ENCODE measurements at regions not wholly inside any gene's neighbourhood (a gene's known extent, or its start where the extent isn't known, plus 50 kb on each side); places are given as distances from the start of the nearest gene placed in this dataset.

DNA sequence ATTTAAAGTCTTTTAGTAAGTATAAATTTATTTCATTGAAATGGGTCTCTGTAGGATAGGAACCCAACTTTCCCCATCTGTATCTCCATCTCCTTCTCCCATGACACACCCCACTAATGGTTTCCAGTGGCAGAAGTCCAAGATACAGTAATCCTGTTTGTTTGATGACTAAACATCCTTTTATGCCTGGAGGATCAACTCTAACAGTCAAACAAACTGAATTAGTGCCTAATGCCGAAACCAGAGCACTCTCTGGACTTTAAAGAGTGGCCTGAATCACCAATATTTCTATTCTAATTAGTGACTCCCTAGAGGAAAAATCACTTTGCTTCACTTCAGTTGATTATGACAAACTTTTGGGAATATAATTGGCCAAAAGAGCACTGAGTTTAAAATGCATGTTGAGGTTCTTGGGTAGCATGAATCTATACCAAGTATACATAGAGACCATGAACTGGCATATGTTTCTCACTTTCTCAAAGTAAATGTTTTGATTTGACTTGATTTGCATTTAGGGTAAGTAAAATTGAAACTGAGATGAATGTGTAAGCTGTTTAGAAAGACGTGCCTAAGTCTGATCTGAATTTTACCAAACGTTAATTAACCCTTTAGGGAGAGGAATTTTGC, 776.4 kb upstream of the NRSN1 start:
- Histone ChIP-seq H3K9ac (ENCODE audit: low read length) (no peak overlapping the region), H3K27me3 (ENCODE audit: insufficient read depth, low read length) (no peaks in the 10 kb centered on the region), H3K79me2 (ENCODE audit: insufficient read depth, low read length) (no peaks in the 10 kb centered on the region), H3K4me2 (ENCODE audit: low read length) (no peak overlapping the region), H3K9me2 (ENCODE audit: insufficient read depth) (no peaks in the 10 kb centered on the region), H3K36me3 (ENCODE audit: control insufficient read depth in 1 of 2, insufficient read depth in 2 of 2, low read length in 2 of 2) (no peaks in the 10 kb centered on the region), H3K4me1 (ENCODE audit: control insufficient read depth in 1 of 2, insufficient read depth in 2 of 2, low read length in 2 of 2) (peaks cover 0 to 5% of the 10 kb centered on the region in 2 experiments; a peak in 1 of 4 replicates), H3K27ac (ENCODE audit: low read depth, low read length) (no peak overlapping the region), H3K4me3 (replicated peaks in 1 of 2; ENCODE audit: low read depth in 1 of 2, low read length in 2 of 2) (no peak overlapping the region), H4K20me1 (ENCODE audit: insufficient read depth) (no peaks in the 10 kb centered on the region), H3K9me3 (ENCODE audit: control insufficient read depth in 1 of 2, insufficient read depth in 1 of 2, low read depth in 1 of 2, low read length in 2 of 2) (peaks cover 0 to 3% of the 10 kb centered on the region in 2 experiments; a peak in 1 of 4 replicates), H2AFZ (ENCODE audit: low read depth, low read length, poor library complexity, severe bottlenecking) (no peak overlapping the region)
- no peak for ATAC-seq
- TF ChIP-seq CBX3 (IDR thresholded peaks at IDR 0.05; ENCODE audit: low read depth) (no peak), FOSL1 (IDR thresholded peaks at IDR 0.05; ENCODE audit: low read depth) (0 out of 2 replicates have a peak, but pooled peaks have one; percentile 16)
- BruUV-seq (replicated peaks): no TSS peak
- POLR2A ChIA-PET: no interaction called here
- DNase-seq (ENCODE audit: low read depth, low spot score): peak; percentile 12
- RAD21 ChIA-PET (ENCODE audit: low non-redundant PET in 1 of 2, low total read pairs in 2 of 2, uncharacterized antibody in 2 of 2, unreplicated experiment in 2 of 2): no interaction called here
- intact Hi-C loops (cut with micrococcal nuclease): no loop called here
- CTCF ChIA-PET: no interaction called here

DNA sequence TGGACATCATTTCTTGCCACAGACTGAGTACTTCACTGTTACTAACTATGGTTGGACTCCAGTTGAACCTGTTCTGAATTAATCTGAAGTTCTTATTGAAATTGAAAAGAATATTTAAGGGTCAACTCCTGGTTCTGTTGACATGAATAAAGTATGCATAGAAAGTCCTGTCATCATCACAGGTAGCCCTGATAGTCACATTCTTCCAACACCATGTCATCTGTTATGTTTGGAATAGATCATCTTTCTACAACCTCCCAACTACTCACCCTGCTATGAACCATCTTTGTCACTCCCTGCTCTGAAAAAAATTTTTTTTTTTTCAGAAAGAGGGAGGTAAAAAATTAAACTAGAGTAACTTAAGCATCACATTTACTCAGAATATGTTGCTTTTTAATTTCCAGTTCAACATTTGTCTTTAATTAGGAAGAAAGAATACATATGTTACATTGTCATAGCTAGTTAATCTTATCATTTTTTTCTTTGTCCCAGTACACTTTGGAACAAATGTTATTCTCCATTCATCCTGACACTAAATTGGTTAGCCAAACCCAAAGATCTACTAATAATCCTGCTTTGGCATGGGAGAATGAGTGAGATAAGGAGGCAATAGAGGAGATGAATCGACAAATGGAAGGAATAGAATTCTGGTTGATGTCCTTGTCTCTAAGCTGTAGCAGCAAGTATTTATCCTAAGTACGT, 775.1 kb upstream of the NRSN1 start:
- ChIA-PET POLR2A (no interaction called here), CTCF (no interaction called here), RAD21 (ENCODE audit: low non-redundant PET in 1 of 2, low total read pairs in 2 of 2, uncharacterized antibody in 2 of 2, unreplicated experiment in 2 of 2) (no interaction called here)
- intact Hi-C loops (cut with micrococcal nuclease): no loop called here
- Histone ChIP-seq H3K36me3 (ENCODE audit: control insufficient read depth in 1 of 2, insufficient read depth in 2 of 2, low read length in 2 of 2) (no peaks in the 10 kb centered on the region), H2AFZ (ENCODE audit: low read depth, low read length, poor library complexity, severe bottlenecking) (no peak overlapping the region), H3K27ac (ENCODE audit: low read depth, low read length) (no peak overlapping the region), H3K27me3 (ENCODE audit: insufficient read depth, low read length) (no peaks in the 10 kb centered on the region), H3K9me2 (ENCODE audit: insufficient read depth) (no peaks in the 10 kb centered on the region), H3K4me3 (replicated peaks in 1 of 2; ENCODE audit: low read depth in 1 of 2, low read length in 2 of 2) (no peak overlapping the region), H3K9ac (ENCODE audit: low read length) (no peak overlapping the region), H3K4me2 (ENCODE audit: low read length) (no peak overlapping the region), H3K79me2 (ENCODE audit: insufficient read depth, low read length) (no peaks in the 10 kb centered on the region), H4K20me1 (ENCODE audit: insufficient read depth) (no peaks in the 10 kb centered on the region), H3K9me3 (ENCODE audit: control insufficient read depth in 1 of 2, insufficient read depth in 1 of 2, low read depth in 1 of 2, low read length in 2 of 2) (peaks cover 0 to 3% of the 10 kb centered on the region in 2 experiments; a peak in 2 of 4 replicates), H3K4me1 (ENCODE audit: control insufficient read depth in 1 of 2, insufficient read depth in 2 of 2, low read length in 2 of 2) (peaks cover 0 to 5% of the 10 kb centered on the region in 2 experiments; a peak in 1 of 4 replicates)
- ATAC-seq (no peak), DNase-seq (ENCODE audit: low read depth, low spot score) (no peak)
- TF ChIP-seq, protein P1, sequence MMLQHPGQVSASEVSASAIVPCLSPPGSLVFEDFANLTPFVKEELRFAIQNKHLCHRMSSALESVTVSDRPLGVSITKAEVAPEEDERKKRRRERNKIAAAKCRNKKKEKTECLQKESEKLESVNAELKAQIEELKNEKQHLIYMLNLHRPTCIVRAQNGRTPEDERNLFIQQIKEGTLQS (IDR thresholded peaks at IDR 0.05): no peak
- TF ChIP-seq POLR2AphosphoS5 (IDR thresholded peaks at IDR 0.05; ENCODE audit: low read depth, low read length) (no peak), CEBPB (IDR thresholded peaks at IDR 0.05; ENCODE audit: low read depth) (no peak)
- BruUV-seq (replicated peaks): no TSS peak
